NCI-H1105 (cell line): ENCODE measurements at regions not wholly inside any gene's neighbourhood (a gene's known extent, or its start where the extent isn't known, plus 50 kb on each side); places are given as distances from the start of the nearest gene placed in this dataset.

Experiments used
- DNase-seq: peaks from one replicate; lab custom pipeline; 2025; lab: John Stamatoyannopoulos, UW

DNA sequence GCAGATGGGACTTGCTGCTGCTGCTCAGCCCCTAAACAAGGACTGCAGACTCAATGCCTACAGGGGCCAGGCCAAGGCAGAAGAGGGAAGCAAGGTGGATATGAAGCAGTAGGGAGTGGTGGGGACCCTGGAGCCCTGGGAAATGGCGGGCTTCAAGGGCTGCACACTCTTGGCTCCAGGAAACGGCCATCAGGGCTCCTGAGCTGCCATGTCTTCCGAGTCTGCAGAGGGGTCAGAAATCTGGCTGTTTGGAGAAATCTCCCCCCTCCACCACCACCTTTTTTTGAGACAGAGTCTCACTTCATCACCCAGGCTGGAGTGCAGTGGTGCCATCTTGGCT is 169.1 kb downstream of the KATNIP start:
- no peak for DNase-seq

DNA sequence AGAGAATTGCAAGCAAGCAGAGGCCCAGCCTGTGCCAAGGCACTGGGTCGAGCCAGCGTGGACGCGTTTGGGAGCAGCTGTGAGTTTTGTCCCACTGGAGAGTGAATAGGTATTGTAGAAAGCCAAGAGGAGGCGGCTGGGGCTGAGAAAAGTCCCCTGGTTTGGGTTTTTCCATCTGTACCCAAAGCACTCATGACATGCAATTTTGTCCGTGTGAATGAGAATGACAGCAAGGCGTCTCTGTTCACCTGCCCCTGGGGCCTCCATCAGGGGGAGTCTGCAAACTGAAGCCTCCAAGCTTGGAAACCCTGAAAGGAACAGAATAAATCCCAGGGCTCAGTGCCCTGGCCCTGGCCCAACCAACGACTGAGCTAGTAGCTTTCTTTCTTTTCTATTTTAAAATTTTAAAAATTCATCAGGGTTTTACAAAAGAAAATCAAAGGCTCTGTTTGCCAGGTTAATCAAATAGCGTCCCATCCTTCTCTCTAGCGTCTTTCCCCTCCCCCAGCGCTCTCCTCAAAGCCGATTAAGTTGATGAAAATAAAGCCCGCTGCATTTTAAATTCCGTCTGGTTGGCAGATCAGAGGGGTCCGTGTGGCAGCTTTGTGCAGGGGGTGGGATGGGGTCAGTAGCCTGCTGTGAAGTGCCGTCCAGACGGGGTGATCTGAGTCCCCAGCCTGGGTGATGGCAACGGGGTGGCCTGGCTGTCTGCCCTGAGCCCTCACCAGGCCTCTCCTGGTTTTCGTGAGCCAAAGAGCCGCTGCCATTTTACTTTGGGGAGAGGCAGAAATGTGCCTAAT is 171.0 kb downstream of the KATNIP start:
- no peak for DNase-seq

DNA sequence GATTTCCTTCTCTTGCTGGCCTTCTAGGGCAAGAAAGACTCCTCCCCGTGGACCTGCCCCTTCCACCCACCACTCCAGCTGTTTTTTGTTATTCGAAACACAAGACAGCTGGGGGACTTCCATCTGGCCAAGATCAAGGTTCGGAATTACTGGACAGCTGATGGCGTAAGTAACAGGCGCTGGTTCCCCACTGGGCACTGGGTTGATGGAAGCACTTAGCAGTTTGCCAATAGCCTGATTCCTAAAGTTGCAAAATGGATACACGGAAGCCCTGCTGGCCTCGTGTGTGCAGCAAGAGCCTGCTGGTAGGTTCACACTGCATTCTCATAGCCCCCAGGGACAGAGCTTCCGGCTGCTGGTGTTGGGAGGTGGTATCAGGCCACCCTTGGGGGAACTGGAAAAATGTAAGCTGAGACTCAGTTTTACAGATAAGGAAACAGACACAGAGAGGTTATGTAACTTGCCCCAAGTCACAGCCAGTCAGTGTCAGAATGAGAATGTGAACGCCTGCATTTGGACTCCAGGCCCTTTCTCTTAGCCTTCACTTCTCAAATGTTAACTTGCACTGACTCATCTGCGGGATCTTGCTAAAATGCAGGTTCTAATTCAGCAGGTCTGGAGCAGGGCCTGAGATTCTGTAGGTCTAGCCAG is 171.7 kb downstream of the KATNIP start:
- DNase-seq: no peak

DNA sequence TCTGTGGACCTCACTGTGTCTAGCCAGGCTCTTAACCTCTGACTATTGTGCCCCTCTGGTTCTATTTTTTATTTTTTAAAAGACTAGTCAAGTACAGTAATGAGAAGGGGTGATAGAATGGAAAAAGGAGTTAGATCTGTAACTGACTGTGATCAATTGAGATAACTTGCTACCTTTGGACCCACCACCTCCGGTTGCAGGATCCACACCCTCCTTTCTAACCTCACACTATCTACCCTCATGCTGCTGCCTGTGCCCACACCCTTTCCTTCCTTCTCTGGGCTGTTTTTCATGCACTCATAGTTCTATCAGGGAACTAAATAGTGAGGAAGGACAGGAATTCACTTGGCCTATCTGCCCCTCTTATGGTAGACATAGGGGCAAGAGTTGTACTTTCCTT is 172.3 kb downstream of the KATNIP start:
- no peak for DNase-seq

DNA sequence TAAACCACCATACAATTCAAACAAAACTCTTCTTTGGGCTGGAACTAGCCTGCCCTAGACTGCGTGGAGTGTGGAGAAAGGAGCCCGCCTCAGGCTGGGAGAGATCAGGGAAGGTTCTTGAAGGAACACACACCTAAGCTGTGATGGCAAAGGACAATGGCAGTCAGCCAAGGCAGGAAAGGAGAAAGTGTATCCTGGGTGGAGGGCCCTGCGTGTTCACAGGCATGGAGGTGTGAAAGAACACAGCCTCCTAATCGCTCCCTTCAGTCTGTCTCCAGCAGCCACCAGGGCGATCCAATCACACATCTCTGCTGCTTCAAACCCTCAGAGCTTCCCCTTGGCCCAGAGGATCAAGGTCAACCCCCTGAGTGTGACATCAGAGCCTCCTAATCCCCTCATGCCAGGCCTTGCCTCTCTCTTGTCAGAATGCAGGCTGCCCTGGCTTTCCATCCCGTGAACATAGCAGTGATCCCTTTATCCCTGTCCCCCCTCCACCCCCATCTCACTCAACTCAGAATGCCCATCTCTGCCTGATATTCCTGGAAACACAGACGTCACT is 173.0 kb downstream of the KATNIP start:
- no peak for DNase-seq

DNA sequence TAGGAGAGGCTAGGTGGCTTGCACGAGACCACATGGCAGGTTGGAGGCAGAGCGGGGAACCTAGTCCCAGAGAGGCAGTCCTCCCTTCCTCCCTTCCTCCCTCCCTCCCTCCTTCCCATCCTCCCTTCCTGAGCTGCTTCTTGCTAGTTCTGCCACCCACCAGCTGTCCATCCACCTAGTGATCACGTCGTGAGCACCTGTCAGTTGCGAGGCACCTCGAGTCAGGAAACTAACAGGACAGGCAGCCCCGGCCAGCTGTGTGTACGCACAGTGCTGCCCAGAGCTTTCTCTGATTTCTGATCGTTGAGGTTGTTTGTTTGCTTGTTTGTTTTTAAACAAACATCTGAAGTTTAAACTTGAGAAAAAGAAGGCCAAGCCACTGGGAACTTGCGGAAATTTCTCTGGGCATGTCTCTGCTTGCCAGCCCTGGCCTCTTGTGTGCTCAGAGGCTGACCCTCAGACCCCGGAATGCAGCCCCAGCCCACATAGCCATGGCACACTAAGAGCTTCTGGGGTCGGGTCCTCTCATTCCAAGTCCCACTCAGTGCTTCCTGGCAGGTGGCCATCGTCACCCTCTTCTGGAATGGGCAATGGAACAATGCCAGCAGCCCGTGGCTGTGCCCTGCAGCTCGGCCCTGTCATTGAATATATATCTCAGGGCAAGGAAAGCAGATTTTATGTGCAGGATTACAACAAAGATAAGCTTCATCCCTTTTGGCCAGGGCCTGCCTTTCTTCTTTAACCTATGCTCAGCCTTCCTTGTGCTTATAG is 174.0 kb downstream of the KATNIP start:
- DNase-seq: peak; percentile 3

DNA sequence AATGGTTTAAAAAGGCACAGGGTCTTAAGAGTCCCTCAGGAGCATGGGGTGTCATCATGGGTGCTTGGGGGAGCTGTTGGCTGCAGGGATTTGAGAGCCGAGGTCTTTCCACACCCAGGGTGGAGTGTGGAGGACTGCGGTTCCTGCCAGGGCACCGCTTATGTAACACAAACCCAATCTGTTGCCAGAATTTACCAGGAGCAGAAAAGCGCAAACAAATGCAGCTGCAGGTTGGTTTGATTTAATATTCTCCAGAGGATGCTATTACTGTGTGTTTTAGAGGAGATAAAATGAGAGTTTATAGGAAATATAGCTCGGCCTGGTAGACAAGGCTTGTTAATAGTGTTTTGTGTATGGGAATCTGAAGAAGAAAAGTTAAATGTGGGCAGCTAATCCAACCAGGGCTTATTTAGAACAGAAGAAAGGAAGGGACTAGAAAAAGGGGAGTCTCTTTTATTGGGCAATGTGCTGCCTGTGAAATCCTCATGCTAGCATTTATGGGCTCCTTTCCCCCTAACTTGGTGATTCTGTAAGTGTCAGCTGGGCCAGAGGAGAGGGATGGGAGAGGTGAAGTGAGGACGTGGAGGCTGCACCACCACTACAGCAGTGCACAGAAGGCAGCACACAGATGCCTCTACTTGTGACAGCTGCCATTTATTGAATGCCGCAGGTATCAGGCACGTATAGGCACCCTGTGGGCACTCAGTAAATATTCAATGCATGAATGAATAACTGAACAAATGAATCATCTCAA is 174.7 kb downstream of the KATNIP start:
- no peak for DNase-seq

DNA sequence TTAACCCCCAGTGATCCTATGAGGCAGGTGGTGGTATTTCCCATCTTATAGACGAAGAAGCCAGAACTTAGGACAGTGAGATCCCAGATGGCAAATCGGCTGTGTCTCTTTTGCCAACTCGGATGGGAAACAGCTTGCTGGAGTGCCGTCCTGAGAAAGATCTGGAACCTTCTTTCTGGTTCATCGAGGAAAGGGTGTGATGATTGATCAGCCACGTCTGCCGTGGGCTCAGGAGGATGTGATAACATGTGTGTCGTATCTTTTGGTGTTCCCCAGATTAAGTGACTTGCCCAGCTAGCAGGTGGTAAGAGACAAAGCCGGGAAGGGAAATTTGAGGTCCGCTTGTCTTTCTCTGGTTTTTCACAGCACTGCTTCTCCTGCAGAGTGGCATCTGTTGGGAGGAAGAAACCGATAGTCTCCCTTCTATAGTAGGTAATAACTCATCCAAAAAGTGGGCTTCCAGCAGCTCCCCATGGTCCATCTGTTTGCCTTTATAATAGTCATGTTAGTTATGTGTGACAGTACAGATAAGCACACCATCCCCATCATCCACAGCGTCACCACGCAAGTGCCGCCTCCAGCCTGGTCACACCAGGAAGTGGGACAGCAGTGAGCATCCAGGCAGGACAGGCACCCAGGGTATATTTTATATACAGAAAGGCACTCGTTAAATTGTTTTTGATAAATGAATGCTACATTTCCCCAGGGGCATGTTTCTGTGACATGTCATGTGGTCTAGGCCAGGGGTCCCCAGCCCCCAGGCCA is 175.5 kb downstream of the KATNIP start:
- no peak for DNase-seq

DNA sequence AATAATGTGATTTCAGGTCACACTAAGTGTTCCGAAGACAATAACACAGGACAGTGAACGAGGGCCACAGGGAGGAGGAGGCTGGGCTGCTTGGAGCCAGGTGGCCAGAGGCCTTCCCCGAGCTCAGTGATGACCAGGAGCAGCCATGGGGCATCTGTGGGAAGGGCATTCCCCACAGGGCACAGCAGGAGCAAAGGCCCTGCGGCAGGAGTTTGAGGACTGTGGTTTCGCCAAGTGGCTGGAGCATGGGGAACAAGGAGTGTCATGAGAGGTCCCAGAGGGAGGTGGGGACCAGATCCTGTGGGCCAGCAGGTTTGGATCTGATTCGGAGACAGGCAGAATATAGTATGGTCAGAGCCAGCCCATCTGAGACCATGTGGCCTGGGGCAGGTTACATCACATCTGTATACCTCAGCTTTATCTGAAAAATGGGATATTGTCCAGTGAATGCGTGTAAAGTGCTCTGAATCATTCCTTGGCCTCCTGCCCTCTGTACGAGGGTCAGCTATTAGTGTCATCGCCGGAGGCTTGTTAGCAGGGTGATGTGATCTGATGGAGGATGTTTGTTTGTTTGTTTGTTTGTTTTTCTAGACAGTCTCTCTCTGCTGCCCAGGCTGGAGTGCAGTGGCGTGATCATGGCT is 176.8 kb downstream of the KATNIP start:
- DNase-seq: no peak

DNA sequence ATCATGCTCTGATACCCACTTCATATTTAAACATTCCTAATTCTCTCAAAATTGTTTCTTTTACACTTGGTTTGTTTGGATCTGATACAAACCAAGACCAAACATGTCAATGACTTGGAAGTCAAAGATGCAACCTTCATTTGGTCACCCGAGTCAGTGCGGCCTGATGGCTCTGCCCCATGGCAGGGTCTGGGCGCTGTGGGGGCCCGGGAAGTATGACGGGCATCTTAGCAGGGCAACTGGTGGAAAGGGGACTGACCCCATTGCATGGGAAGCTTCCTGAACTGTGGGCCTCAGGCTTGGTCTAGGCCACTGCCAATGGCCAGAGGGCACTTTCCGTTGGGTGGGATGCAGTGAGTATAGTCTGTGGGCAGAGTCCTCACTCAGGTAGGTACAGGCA is 178.0 kb downstream of the KATNIP start:
- DNase-seq: no peak

DNA sequence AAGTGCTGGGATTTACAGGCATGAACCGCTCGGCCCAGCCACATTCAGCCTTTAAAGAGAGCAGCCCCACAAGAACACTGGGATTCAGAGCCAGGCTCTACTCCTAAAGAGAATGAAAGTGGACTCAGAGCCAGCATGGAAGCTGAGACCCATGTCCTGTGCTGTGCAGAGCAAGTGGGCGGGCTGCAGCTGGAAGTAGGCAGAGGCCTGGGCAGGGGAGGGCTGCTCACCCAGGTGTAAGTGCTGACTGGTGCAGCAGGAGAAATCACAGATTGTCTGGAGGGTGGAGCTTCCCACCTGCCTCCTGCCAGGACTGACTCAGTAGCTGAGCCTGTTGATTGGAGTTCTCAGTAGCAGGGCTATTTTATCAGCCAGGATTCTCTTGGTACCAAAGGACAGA is 178.7 kb downstream of the KATNIP start:
- DNase-seq: no peak

DNA sequence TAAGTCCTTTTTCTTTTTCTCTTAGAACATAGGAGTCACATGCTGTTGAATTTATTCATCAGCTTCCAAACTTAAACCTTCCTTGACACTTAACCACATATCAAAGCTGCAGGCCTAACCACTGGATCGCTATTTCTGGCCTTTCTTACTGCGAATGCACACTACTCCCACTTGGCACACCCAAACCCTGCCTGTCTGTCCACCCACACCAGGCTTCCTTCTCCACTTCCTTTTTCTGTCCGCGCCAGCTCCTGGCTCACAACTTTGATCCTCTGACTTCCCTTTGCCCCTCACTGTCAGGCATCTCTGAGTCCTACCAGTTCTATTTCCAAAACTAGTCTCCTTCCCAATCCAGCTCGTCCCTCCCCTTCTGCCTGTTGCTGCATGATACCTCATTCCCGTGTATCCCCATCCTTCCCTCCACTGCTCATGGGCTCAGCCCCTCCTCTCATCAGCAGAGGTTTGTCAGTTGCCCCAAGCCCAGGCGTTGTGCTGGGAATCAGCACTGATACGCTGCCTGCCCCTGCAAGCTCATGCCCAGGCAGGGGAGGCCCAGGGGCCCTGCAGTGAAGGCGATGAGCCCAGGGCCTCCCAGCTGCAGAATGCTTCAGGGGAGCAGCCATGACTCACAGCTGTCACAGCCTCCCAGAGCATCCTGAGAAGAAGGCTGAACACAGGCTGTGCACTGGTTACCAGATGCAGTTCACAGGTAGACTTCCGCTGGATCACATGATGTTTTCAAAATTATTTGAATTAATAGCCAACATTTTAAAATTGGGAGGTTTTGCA is 179.8 kb downstream of the KATNIP start:
- DNase-seq: no peak

DNA sequence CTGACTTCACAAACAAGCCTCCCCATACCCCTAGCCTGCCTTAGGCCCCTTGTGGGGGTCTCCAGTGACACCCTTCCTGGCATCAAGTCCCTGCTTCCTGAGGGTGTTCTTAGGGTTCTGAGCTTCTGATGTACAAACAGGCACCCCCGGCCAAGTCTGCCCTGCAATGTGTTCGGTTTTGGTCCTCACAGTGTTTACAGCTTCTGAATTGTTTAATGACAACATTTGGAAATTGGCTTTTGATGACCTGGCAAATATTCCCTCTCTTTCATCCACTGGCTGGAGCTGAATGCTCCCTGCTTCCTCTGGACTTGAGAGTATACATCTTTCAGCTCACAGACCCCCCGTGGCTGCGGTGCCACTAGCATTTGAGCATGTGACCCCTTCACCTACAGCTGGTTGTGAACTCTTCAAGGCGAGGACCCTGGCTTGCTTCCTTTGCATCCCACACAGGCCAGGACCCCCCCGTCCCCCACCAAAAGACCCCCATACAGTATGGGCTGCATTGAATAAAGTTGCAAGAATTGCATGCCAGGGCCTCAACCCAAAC is 180.8 kb downstream of the KATNIP start:
- DNase-seq: no peak

DNA sequence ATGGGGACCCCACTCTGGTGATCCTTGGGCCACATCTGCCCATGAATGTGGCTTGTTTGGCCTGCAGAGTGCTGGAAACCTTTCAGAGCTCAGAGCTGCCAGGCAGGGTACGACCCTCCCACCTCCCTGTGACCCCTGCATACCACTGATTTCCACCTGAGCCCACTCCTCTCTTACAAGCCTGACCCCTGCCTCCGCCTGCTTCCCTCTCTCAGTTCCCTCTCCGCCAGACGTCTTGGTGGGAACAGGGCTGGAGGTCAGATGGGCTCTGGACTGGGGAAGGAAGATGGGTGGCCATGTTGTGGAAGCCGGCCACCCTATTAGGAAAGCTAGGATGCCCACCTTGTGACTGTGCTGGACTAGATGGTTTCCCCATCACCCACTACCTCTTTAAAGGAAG is 185.1 kb downstream of the KATNIP start:
- no peak for DNase-seq

DNA sequence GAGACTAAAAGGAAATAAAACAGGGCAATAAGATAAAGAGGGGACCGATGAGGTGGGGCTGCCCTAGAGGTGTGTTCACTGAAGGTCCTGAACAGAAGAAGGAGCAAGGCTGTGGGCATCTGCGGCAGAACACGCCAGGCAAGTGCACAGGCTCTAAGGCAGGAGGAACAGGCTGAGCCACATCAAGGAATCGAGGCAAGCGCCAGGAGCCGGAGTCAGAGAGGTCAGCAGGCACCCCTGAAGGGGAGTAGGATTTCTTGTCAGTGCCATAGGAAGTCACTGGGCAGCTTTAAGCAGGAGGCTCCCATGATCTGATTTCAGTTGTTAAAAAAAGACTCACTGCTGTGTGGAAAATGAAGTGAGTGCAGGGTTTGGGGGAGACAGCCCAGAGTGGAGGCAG is 186.5 kb downstream of the KATNIP start:
- no peak for DNase-seq

DNA sequence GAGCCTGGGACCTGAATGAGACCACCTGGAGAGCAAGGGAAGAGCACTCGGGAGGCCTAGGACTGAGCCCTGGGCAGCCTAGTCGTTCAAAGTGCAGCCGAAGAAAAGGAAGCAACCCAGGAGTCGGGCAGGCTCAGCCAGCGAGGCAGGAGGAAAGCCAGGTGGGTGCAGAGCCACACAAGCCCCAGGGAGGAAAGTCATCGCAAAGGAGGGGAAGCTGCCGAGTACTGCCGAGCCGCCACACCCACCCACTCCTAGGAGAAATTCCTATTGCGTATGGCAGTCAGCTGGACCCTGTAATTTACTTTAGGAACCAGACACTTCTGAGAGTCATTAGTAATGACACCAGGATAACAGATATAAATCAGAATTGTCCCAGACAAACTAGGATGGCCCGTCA is 187.6 kb downstream of the KATNIP start:
- DNase-seq: no peak
